H1 (cell line): ENCODE measurements at regions not wholly inside any gene's neighbourhood (a gene's known extent, or its start where the extent isn't known, plus 50 kb on each side); places are given as distances from the start of the nearest gene placed in this dataset.

Experiments
- GTF2F1 ChIP-seq: IDR thresholded peaks from 2 replicates; pipeline ENCODE4 v1.6.1; 2012; ENCODE audit warnings: low read depth, low read length, improper control_type of control experiment, borderline replicate concordance
- TAF7 ChIP-seq: optimal IDR thresholded peaks from 2 replicates; pipeline ENCODE3; 2011; ENCODE audit warnings: low read depth, mild to moderate bottlenecking, inconsistent platforms, low read length, moderate library complexity, borderline replicate concordance
- TF ChIP-seq, protein P1 (sequence below): IDR thresholded peaks from 2 replicates; pipeline ENCODE4 v1.6.1; 2012; ENCODE audit warnings: inconsistent platforms

DNA sequence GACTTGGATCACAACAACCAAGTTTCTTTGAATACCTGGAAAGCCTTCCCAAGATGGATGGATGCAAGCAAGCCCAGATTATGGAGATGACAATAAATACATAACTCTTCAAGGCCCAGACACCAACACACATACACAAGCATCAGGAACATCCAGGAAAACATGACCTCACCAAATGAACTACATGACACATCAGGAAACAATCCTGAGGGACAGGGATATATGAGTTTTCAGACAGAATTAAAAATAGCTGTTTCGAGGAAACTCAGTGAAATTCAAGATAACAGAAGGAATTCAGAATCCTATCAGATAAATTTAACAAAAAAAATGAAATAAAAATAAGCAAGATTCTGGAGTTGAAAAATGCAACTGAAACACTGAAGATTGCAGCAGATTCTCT lies 659.4 kb downstream of the METTL15 start (continued):
- TF ChIP-seq, protein P1, sequence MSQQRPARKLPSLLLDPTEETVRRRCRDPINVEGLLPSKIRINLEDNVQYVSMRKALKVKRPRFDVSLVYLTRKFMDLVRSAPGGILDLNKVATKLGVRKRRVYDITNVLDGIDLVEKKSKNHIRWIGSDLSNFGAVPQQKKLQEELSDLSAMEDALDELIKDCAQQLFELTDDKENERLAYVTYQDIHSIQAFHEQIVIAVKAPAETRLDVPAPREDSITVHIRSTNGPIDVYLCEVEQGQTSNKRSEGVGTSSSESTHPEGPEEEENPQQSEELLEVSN = no peak
- TF ChIP-seq GTF2F1 = no peak
- no peak for TF ChIP-seq TAF7
